ENCODE measurements at regions not wholly inside any gene's neighbourhood (a gene's known extent, or its start where the extent isn't known, plus 50 kb on each side); places are given as distances from the start of the nearest gene placed in this dataset.

DNA sequence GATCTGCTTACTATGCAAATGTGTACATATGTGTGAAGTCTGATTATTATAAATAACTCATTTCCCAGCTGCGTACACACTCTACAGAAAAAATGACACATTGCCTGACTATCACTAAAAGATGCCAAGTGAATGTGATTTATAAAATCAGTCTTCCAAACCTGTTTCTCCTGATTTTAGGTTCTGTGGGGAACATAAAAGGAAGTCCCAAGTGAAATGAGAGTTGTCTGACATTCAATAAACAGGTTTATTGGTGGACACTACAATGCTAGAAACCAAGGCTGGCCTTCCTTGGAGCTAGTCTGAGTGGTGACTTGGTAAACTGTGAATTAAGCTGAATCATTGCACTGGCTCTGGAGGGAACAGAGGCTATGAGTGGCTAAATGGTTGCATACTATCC, 287.9 kb upstream of the ESRRG start:
- TF ChIP-seq, protein P1, sequence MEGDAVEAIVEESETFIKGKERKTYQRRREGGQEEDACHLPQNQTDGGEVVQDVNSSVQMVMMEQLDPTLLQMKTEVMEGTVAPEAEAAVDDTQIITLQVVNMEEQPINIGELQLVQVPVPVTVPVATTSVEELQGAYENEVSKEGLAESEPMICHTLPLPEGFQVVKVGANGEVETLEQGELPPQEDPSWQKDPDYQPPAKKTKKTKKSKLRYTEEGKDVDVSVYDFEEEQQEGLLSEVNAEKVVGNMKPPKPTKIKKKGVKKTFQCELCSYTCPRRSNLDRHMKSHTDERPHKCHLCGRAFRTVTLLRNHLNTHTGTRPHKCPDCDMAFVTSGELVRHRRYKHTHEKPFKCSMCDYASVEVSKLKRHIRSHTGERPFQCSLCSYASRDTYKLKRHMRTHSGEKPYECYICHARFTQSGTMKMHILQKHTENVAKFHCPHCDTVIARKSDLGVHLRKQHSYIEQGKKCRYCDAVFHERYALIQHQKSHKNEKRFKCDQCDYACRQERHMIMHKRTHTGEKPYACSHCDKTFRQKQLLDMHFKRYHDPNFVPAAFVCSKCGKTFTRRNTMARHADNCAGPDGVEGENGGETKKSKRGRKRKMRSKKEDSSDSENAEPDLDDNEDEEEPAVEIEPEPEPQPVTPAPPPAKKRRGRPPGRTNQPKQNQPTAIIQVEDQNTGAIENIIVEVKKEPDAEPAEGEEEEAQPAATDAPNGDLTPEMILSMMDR (IDR thresholded peaks at IDR 0.05): no peak
- no peak for TF ChIP-seq EP300 (IDR thresholded peaks at IDR 0.05; ENCODE audit: low read depth)
